GM18951 (cell line): ENCODE measurements at regions not wholly inside any gene's neighbourhood (a gene's known extent, or its start where the extent isn't known, plus 50 kb on each side); places are given as distances from the start of the nearest gene placed in this dataset.
"Not testable (repeated sequence)": the region's sequence is repeated elsewhere in the genome, so short reads cannot be mapped to it uniquely, and the experiment has no call there.

Source experiments
- POLR2A ChIP-seq: IDR thresholded peaks from 4 replicates; pipeline ENCODE4 v1.6.1; 2011; ENCODE audit warnings: mild to moderate bottlenecking; ENCODE audit not compliant: insufficient read length, insufficient read depth; ENCODE audit errors: extremely low read depth
- in situ Hi-C: fragments of 300-500 bp; cut with MboI; formaldehyde crosslinking; loops from one replicate; pipeline ENCODE4 v1.12.0; 2022; ENCODE audit warnings: low sequenced_read_pairs, mixed read lengths, inconsistent platforms; ENCODE audit not compliant: unreplicated experiment

- TF ChIP-seq POLR2A = no peak
- in situ Hi-C loops = no loop called here
Observed at GRCh38 chr12:124205405-124205804, 89.5 kb upstream of the RFLNA start.

GRCh38 chr12:124207049-124207448 lies 87.8 kb upstream of the RFLNA start:
- no peak for TF ChIP-seq POLR2A
- in situ Hi-C loops = no loop called here

GRCh38 chr12:124207617-124208016 lies 87.3 kb upstream of the RFLNA start:
- in situ Hi-C loops = no loop called here
- no peak for TF ChIP-seq POLR2A

- in situ Hi-C loops = no loop called here
- no peak for TF ChIP-seq POLR2A
Observed at GRCh38 chr12:124208489-124208888, 86.4 kb upstream of the RFLNA start.

GRCh38 chr12:124210991-124211577 lies 83.8 kb upstream of the RFLNA start:
- in situ Hi-C loops = no loop called here
- no peak for TF ChIP-seq POLR2A

- in situ Hi-C loops = no loop called here
- no peak for TF ChIP-seq POLR2A
Observed at GRCh38 chr12:124211753-124212152, 83.1 kb upstream of the RFLNA start.

- in situ Hi-C loops = no loop called here
- TF ChIP-seq POLR2A = no peak
Observed at GRCh38 chr12:124213666-124214347, 81.1 kb upstream of the RFLNA start.

- TF ChIP-seq POLR2A = no peak
- in situ Hi-C loops = no loop called here
Observed at GRCh38 chr12:124214574-124214973, 80.3 kb upstream of the RFLNA start.

- no peak for TF ChIP-seq POLR2A
- in situ Hi-C loops = no loop called here
Observed at GRCh38 chr12:124216966-124217365, 77.9 kb upstream of the RFLNA start.

- in situ Hi-C loops = no loop called here
Observed at GRCh38 chr12:124217508-124218242, 77.2 kb upstream of the RFLNA start.

GRCh38 chr12:124218243-124218560 lies 76.7 kb upstream of the RFLNA start:
- TF ChIP-seq POLR2A = no peak
- in situ Hi-C loops = no loop called here

More at GRCh38 chr12:124217508-124218242, 77.2 kb upstream of the RFLNA start:
- TF ChIP-seq POLR2A = no peak

GRCh38 chr12:124218650-124219049 lies 76.2 kb upstream of the RFLNA start:
- in situ Hi-C loops = not testable (repeated sequence)

GRCh38 chr12:124222368-124223245 lies 72.3 kb upstream of the RFLNA start:
- no peak for TF ChIP-seq POLR2A
- in situ Hi-C loops = no loop called here

GRCh38 chr12:124223733-124224138 lies 71.2 kb upstream of the RFLNA start:
- in situ Hi-C loops = not testable (repeated sequence)
